Thymus (tissue), 11 donors: ENCODE measurements at regions not wholly inside any gene's neighbourhood (a gene's known extent, or its start where the extent isn't known, plus 50 kb on each side); places are given as distances from the start of the nearest gene placed in this dataset.

Experiments used
- DNase-seq, 9 donors: peaks; one replicate each; pipeline ENCODE4 v3.0.0-alpha.2; 2013; ENCODE audit warnings: low spot score in 9 of 9, low read depth in 6 of 9, missing footprints in 1 of 9
- H3K27ac ChIP-seq, 2 donors: one replicate each; pipeline ENCODE4 v1.5.1; 2013; ENCODE audit warnings: control low read depth in 1 of 2, low read depth in 1 of 2, low read length in 1 of 2, mild to moderate bottlenecking in 1 of 2, moderate library complexity in 1 of 2
- H3K27me3 ChIP-seq, 2 donors: one replicate each; pipeline ENCODE4 v1.5.1; 2013; ENCODE audit warnings: low read length in 1 of 2; ENCODE audit not compliant: control insufficient read depth in 2 of 2, insufficient read depth in 1 of 2
- H3K36me3 ChIP-seq, 2 donors: one replicate each; pipeline ENCODE4 v1.5.1; 2013; ENCODE audit warnings: low read length in 1 of 2, mild to moderate bottlenecking in 1 of 2, moderate library complexity in 1 of 2; ENCODE audit not compliant: control insufficient read depth in 2 of 2, insufficient read depth in 2 of 2
- H3K4me1 ChIP-seq, 2 donors: one replicate each; pipeline ENCODE4 v1.5.1; 2013; ENCODE audit warnings: low read length in 2 of 2; ENCODE audit not compliant: control insufficient read depth in 2 of 2, insufficient read depth in 2 of 2
- H3K4me3 ChIP-seq, 2 donors: one replicate each; pipeline ENCODE4 v1.5.1; 2013; ENCODE audit warnings: low read length in 2 of 2, control low read depth in 1 of 2, mild to moderate bottlenecking in 1 of 2
- H3K9me3 ChIP-seq, 2 donors: one replicate each; pipeline ENCODE4 v1.5.1; 2013; ENCODE audit warnings: low read length in 1 of 2, mild to moderate bottlenecking in 1 of 2; ENCODE audit not compliant: control insufficient read depth in 2 of 2, insufficient read depth in 1 of 2
- WGBS: extraction: QIAGEN DNeasy Blood & Tissue Kit; methylation state at CpG from one replicate; pipeline ENCODE4 v1.1.7; 2013; 5-methylcytosine and 5-hydroxymethylcytosine counted together
- donor health status: healthy.

DNA sequence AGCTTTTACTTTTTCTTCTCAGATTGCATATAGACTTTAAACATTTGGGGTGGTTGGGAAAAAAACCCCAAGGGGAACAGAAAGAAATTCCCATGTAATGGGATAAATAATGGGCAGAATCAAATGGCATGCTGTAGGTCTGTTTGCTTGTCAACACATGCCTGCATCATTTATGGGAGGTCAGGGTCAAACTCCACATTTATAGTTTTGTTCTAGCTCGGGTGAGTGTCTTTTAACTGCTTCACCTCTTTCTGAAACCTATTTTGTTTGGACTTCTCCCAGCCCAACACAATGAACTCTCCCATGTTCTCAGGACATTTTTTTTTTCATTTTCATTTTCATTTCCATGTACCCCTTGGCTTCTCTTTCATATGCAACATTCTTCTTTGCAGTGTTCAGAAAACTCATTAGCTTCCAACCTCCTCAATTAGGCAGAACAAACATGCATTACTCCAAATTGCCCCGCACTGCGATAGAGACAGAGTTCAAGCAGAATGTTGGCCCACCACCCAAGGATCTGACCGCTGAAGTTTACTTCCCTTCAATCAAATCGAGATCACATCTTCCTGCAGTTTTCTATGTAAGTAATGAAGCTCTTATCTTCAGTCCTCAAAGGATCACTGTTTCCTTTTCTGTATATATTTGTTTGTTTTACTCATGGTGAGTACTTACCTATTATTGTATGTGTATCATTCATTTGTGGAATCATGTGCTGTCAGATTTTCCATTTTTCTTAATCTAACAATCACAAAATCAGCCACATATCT, 354.6 kb downstream of the ZSWIM6 start:
- DNase-seq = no peak
- no peaks in the 10 kb centered on the region for H3K36me3 ChIP-seq
- no peaks in the 10 kb centered on the region for H3K9me3 ChIP-seq
- no peaks in the 10 kb centered on the region for H3K4me1 ChIP-seq
- H3K27me3 ChIP-seq = no peaks in the 10 kb centered on the region
- 61% methylated on average over 5 of the region's 5 CpGs for WGBS
- no peak overlapping the region for H3K4me3 ChIP-seq
- H3K27ac ChIP-seq = no peak overlapping the region

DNA sequence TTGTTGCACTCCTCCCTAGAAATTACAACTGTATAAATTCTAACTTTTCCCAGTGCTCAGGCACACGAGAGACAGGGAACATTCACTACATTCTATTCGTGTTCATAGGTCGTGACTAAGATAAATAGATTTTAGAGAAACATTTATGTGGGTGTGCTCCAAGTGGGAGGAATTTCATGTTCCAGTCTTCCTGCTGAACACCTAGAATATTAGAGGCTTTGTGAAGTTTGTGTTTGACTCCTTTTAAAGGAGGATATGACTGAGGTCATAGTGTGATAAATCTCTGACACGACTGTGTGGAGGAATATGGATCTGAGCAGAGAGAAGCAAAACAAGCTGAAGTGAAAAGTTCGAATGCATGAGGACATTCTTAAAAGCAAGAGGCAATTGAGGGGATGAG, 355.3 kb downstream of the ZSWIM6 start:
- no peaks in the 10 kb centered on the region for H3K9me3 ChIP-seq
- H3K36me3 ChIP-seq = no peaks in the 10 kb centered on the region
- WGBS = 89% methylated on average over 5 of the region's 5 CpGs
- no peaks in the 10 kb centered on the region for H3K27me3 ChIP-seq
- no peak overlapping the region for H3K4me3 ChIP-seq
- no peak for DNase-seq
- no peaks in the 10 kb centered on the region for H3K4me1 ChIP-seq
- no peak overlapping the region for H3K27ac ChIP-seq

DNA sequence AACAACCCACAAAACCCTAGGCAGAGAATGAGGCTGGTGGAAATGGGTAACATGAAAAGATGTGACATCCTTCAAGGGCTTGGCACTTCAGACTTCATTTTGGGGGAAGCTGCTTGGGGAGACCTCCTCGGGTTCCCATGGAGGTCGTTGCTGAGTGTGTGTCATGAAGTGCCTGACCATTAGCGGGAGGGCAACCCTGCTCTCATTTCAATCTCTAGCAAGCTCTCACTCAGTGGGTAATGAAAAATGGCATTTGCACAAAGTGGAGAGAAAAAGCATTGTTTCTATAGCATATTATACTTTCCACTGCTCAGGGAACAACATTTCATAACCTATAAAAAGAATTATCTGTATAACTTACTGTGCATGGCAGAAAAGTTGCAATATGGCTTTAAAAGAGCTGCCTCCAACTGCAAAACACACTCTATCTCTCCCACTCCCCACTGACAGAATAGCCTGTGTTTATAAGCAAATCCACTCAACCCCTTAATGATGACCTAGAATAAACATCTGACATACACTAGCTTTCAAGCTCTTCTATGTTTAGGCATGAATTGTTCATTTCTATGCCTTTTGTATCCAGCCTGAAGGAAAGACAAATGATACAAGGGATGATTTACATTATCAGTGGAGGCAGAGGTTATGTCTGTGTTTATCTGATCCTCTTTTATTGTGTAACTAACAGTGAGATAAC, 357.2 kb downstream of the ZSWIM6 start:
- DNase-seq = no peak
- Histone ChIP-seq H3K27me3 (no peaks in the 10 kb centered on the region), H3K27ac (no peak overlapping the region), H3K9me3 (no peaks in the 10 kb centered on the region), H3K4me3 (no peak overlapping the region), H3K36me3 (no peaks in the 10 kb centered on the region), H3K4me1 (no peaks in the 10 kb centered on the region)
- 89% methylated on average over 3 of the region's 3 CpGs for WGBS

DNA sequence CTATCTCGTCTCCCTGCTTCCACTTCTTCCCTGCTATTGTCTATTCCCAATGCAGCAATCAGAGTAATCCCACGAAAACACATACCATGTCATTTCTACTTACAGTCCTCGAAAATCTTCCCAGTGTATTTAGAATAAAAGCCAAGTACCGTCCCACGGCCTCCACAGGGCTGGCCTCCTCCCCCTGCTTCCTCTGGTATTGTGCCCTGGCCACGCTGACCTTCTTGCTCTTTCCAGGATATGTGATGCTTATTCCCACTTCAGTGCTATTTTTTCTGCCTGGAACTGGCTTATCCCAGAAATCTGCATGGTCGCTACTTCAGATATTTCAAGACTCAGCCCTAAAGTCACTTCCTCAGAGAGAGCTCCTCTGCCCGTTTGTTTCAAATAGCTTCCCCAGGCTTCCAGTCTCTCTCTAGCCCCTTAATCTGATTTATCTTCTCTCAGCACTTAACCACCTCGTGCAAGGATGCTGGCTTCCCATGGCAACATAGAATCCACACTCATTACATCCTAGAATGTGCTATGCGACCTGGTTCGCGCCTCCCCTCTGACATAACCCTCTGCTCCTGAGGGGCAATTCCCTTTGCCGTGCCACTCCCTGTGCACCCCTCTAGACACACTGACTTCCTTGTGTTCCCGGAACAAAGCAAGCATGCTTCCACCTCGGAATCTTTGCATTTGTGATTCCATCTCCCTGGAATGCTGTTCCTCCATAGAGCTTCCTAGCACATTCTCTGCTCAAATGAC, 365.9 kb downstream of the ZSWIM6 start:
- WGBS = 88% methylated on average over 15 of the region's 15 CpGs
- DNase-seq = no peak
- Histone ChIP-seq H3K27me3 (no peaks in the 10 kb centered on the region), H3K4me1 (no peaks in the 10 kb centered on the region), H3K27ac (no peak overlapping the region), H3K36me3 (no peaks in the 10 kb centered on the region), H3K9me3 (no peaks in the 10 kb centered on the region), H3K4me3 (no peak overlapping the region)

DNA sequence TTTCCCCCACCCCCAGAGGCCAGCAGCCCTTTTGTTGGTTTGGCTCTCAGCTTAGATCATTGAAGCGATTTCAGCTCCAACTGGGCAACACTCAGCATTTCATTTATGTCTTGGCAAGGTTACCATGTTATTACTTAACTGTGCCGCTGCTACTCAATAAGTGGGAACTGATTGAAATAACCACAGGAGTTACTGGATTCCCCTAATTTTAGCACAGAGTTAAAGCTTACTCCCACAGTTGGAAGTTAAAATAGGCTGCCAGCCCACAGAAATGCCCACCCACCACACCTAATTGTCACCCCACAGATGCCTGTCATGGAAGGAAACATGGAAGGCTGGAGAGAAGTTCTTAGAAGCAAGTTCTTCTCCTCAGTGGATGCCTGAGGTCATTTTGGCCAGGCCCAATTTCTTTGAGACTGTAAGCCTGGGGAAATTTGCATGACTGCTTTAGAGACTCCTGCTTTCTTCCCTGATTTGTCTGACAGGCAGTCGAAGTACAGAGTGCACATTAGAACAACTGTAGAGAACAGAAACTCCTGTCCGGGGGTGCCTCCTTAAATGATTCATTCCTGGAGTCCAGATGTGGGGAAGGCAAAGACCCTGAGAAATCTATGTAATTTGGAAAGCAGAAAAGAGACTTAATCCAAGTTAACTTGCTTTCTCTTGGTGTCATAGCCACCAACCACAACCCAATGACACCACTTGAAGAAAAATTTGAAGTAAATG, 370.0 kb downstream of the ZSWIM6 start:
- H3K4me1 ChIP-seq = no peaks in the 10 kb centered on the region
- peak in 1 of 9 donors; percentile 4 for DNase-seq
- H3K36me3 ChIP-seq = no peaks in the 10 kb centered on the region
- WGBS = 91% methylated on average over 4 of the region's 4 CpGs
- H3K9me3 ChIP-seq = no peaks in the 10 kb centered on the region
- no peak overlapping the region for H3K27ac ChIP-seq
- no peaks in the 10 kb centered on the region for H3K27me3 ChIP-seq
- H3K4me3 ChIP-seq = no peak overlapping the region

DNA sequence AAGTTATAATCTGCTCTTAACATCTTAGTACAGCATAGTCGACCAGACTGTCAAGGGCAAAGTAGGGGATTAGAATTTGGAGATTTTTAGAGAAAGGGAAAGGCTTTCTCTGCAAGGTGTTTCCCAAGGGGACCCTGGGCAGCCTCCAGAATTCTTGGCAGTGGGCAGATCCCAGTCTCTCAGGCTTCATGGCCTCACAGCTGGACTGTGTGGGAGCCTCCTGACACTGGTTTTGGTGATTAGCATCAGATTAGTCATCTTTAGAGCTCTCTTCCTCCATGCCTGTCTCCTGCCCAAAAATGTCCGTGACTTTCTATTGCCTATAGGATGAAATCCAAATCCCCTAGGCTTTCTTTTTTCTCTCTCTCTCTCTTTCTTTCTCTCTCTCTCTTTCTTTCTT, 370.7 kb downstream of the ZSWIM6 start:
- Histone ChIP-seq H3K27ac (no peak overlapping the region), H3K27me3 (no peaks in the 10 kb centered on the region)
- WGBS = 91% methylated on average over 2 of the region's 2 CpGs

DNA sequence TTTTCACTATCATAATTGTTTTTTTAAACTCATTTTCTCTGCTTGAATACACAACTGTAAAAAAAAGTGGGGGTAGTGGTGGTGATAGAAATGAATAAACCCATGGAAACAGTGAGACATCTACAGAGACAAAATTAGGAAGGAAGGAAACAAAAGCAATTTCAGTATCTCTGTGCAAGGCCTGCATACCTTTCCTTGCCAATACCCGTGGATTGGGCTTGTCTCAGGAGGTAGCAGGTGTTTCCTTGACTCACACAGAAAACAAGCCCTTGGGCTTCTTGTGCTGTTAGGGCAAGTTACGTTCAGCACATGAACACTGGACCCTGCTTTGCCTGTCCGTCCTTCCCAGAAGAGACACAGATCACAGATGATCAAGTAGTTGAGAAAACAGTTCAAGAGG, 372.2 kb downstream of the ZSWIM6 start:
- WGBS = 58% methylated on average over 3 of the region's 3 CpGs
- DNase-seq = no peak
- Histone ChIP-seq H3K9me3 (no peaks in the 10 kb centered on the region), H3K36me3 (no peaks in the 10 kb centered on the region), H3K27me3 (no peaks in the 10 kb centered on the region), H3K27ac (no peak overlapping the region), H3K4me3 (no peak overlapping the region), H3K4me1 (no peaks in the 10 kb centered on the region)

More for the DNA sequence above, 370.7 kb downstream of the ZSWIM6 start:
- DNase-seq = no peak
- Histone ChIP-seq H3K9me3 (no peaks in the 10 kb centered on the region), H3K4me3 (no peak overlapping the region), H3K4me1 (no peaks in the 10 kb centered on the region), H3K36me3 (no peaks in the 10 kb centered on the region)

DNA sequence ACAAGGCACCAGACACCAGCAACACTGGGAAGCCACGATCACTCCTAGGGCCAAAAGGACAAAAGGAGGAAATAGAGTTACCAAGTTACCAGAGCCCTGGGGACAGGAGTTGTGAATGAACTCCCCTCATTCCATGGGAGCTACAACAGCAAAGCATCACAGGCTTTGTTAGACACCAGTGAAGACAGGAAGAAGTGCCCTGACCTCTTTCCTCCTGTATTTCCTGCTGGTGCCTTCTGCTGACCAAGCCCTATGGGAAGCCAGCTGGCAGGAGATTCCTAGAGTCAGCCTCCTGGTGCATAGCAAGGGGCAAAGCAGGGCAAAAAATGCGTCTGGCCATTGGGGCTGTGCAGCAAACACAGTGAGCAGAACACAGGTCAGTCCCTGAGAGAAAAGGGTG, 374.7 kb downstream of the ZSWIM6 start:
- H3K27me3 ChIP-seq = no peaks in the 10 kb centered on the region
- H3K9me3 ChIP-seq = no peaks in the 10 kb centered on the region
- WGBS = 95% methylated on average over 2 of the region's 2 CpGs
- DNase-seq = no peak
- H3K4me1 ChIP-seq = no peaks in the 10 kb centered on the region
- H3K36me3 ChIP-seq = no peaks in the 10 kb centered on the region
- H3K27ac ChIP-seq = no peak overlapping the region
- no peak overlapping the region for H3K4me3 ChIP-seq
